ENCODE measurements at regions not wholly inside any gene's neighbourhood (a gene's known extent, or its start where the extent isn't known, plus 50 kb on each side); places are given as distances from the start of the nearest gene placed in this dataset.

DNA sequence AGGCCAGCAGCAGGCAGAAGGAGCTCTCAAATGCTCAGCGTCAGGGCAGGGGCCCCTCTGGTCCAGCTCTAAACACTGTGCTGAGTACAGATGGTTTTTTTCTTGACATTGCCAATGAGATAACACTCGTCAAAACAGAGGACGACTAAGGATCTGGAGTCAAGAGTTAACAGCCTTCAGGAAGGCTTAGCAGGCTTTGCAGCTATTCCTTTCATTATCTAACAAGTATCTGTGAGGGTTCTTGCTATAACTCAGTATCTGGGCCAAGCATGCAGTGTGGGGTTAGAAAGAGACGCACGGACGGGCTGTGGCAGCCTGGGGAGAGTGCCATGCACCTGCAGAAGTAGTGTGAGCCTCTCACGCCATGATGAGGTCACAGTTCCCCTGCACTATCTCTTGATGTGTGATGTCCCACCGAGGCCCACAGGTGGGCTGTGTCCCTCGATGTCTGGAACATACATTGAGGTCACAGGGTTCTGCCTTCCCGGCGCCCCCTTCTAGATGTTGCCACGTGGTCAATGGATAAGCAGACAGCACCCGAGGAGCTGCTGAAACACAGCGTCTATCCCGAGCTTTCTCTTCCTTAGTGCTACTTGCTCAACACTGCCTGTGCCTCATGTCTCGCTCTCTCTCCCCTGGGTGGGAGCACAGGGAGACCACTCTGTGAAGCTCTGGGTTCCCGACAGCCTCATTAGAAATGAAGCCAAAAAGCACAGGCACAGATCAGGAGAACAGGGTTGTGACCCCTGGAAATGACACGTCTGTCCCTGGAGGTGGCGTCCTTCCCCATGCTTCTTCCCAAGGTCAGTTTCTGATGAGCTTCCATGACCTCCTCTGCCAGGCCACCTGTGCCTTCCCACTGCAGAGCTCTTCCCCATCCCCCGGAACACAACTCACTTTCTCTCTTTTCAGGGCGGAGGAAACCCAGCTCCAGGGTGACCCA is 85.5 kb upstream of the RPS6KA2 start:
- intact Hi-C loops (cut with DNase I): no loop called here
- TF ChIP-seq, protein P1, sequence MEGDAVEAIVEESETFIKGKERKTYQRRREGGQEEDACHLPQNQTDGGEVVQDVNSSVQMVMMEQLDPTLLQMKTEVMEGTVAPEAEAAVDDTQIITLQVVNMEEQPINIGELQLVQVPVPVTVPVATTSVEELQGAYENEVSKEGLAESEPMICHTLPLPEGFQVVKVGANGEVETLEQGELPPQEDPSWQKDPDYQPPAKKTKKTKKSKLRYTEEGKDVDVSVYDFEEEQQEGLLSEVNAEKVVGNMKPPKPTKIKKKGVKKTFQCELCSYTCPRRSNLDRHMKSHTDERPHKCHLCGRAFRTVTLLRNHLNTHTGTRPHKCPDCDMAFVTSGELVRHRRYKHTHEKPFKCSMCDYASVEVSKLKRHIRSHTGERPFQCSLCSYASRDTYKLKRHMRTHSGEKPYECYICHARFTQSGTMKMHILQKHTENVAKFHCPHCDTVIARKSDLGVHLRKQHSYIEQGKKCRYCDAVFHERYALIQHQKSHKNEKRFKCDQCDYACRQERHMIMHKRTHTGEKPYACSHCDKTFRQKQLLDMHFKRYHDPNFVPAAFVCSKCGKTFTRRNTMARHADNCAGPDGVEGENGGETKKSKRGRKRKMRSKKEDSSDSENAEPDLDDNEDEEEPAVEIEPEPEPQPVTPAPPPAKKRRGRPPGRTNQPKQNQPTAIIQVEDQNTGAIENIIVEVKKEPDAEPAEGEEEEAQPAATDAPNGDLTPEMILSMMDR (IDR thresholded peaks at IDR 0.05): no peak
- no peaks in the 10 kb centered on the region for H3K36me3 ChIP-seq

DNA sequence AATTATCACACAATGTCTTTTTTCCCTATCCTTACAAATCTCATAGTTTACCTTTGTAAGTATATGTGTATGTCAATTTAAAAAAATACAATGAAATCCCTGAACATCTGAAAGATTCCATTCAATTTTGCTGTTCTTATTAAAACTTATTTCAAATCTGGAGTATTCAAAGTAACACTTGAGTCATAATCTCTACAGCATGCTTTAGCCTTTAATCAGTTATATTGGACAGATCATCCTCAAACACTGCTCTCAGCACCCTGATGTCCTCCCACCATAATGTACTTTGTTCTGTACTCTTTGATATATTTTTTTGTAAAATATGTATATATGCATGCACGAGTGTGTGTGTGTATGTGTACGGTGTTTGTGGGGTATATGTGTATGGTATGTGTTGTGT is 83.0 kb upstream of the RPS6KA2 start:
- intact Hi-C loops (cut with DNase I): no loop called here
- DNase-seq (no peak), ATAC-seq (no peak)
- H3K36me3 ChIP-seq: no peaks in the 10 kb centered on the region
- H3K27ac ChIP-seq: no peak overlapping the region
- H3K27me3 ChIP-seq (ENCODE audit: low read depth): no peaks in the 10 kb centered on the region
- TF ChIP-seq, protein P1 (IDR thresholded peaks at IDR 0.05): no peak
- no peaks in the 10 kb centered on the region for H3K9me3 ChIP-seq
- H3K4me1 ChIP-seq: peaks cover 11% of the 10 kb centered on the region
- H3K4me3 ChIP-seq: no peak overlapping the region

More for the DNA sequence above, 85.5 kb upstream of the RPS6KA2 start:
- DNase-seq: no peak
- Histone ChIP-seq H3K27ac (no peak overlapping the region), H3K4me1 (peaks cover 3% of the 10 kb centered on the region), H3K4me3 (no peak overlapping the region), H3K9me3 (no peaks in the 10 kb centered on the region), H3K27me3 (ENCODE audit: low read depth) (no peaks in the 10 kb centered on the region)
- ATAC-seq: no peak

DNA sequence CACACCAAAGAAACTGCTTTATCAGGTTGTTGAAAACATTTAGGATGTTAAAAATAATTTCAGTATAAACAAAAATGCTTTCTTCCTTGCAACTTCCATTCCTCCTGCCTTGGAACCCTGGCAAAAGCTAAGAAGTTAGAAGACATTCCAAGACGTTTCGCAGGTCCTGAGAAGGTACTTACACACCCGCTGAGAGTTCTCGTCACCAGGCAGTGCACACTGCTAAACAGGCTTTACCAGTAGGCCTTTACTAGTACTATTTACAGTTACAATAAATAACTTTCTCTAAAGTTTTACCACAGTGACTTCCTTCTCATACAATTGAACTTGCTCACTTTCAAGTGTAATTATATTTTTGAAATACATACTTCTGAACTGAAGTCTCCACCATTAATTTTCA is 81.4 kb upstream of the RPS6KA2 start:
- Histone ChIP-seq H3K36me3 (no peaks in the 10 kb centered on the region), H3K9me3 (no peaks in the 10 kb centered on the region), H3K4me3 (no peak overlapping the region), H3K4me1 (peaks cover 11% of the 10 kb centered on the region), H3K27me3 (ENCODE audit: low read depth) (no peaks in the 10 kb centered on the region), H3K27ac (no peak overlapping the region)
- ATAC-seq (peak; percentile 79 to 89), DNase-seq (no peak)
- TF ChIP-seq, protein P1 (IDR thresholded peaks at IDR 0.05): no peak
- intact Hi-C loops (cut with DNase I): no loop called here

DNA sequence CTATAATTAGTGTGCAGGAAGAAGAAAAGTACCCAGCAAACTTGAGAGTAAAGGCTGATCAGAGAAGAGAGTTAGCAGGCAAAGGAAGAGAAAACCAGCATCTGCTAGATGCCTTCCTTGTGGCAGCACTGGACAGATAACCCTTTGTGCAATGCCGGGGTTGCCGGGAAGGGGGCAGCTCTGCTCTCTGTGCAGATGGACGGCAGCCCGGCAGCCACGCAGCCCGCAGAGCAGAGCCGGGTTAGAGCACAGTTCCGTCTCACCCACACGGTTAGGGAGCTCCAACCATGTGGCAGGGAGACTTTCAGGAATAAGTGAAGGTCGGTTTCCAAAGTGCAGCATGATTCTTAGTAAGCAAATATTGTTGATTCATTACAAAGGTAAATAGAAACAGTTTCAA is 80.0 kb upstream of the RPS6KA2 start:
- no peak overlapping the region for H3K4me3 ChIP-seq
- H3K27ac ChIP-seq: no peak overlapping the region
- intact Hi-C loops (cut with DNase I): no loop called here
- H3K27me3 ChIP-seq (ENCODE audit: low read depth): no peaks in the 10 kb centered on the region
- H3K36me3 ChIP-seq: no peaks in the 10 kb centered on the region
- ATAC-seq (peak; percentile 85 to 90), DNase-seq (peak; percentile 81)
- TF ChIP-seq, protein P1 (IDR thresholded peaks at IDR 0.05): peak; percentile 57
- no peaks in the 10 kb centered on the region for H3K9me3 ChIP-seq
- H3K4me1 ChIP-seq: peaks cover 11% of the 10 kb centered on the region

DNA sequence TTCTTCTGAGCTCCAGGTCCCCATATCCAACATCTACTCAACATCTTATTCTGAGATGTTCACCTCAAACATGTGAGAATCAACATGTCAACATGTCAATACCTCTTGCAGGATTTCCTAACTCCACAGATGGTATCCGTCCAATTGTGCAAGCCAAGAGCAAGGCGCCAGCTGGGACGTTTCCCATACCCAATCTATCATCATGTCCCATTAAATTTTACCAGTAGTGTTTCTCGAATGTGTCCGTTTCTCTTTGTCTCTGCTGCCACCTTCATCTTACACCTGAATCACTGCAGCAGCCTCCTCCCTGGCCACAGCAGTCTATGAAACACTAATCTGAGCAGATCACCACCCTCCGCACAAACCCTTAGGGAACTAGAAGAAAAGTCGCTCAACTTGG is 78.0 kb upstream of the RPS6KA2 start:
- intact Hi-C loops (cut with DNase I): no loop called here
- Histone ChIP-seq H3K27me3 (ENCODE audit: low read depth) (no peaks in the 10 kb centered on the region), H3K4me1 (peaks cover 11% of the 10 kb centered on the region), H3K9me3 (no peaks in the 10 kb centered on the region), H3K36me3 (no peaks in the 10 kb centered on the region), H3K27ac (no peak overlapping the region), H3K4me3 (no peak overlapping the region)
- DNase-seq (no peak), ATAC-seq (no peak)
- TF ChIP-seq, protein P1 (IDR thresholded peaks at IDR 0.05): no peak
